Effector memory CD4-positive, alpha-beta T cell (primary cell): ENCODE measurements at regions not wholly inside any gene's neighbourhood (a gene's known extent, or its start where the extent isn't known, plus 50 kb on each side); places are given as distances from the start of the nearest gene placed in this dataset.
"Not testable (repeated sequence)": the region's sequence is repeated elsewhere in the genome, so short reads cannot be mapped to it uniquely, and the experiment has no call there.

Source experiments
- DNase-seq, 3 donors: peaks; one replicate each; pipeline ENCODE4 v3.0.0-alpha.2; 2020
- H3K27ac ChIP-seq: 2 replicates; pipeline ENCODE4 v1.7.0; 2013; ENCODE audit warnings: mild to moderate bottlenecking, low read length, moderate library complexity; ENCODE audit not compliant: insufficient read depth, poor library complexity, severe bottlenecking
- H3K27me3 ChIP-seq: replicated peaks from 2 replicates; pipeline ENCODE4 v1.7.0; 2013; ENCODE audit warnings: mild to moderate bottlenecking, low read length; ENCODE audit not compliant: insufficient read depth, control insufficient read depth, poor library complexity, severe bottlenecking
- H3K36me3 ChIP-seq: 2 replicates; pipeline ENCODE4 v1.7.0; 2013; ENCODE audit warnings: mild to moderate bottlenecking, low read length, moderate library complexity; ENCODE audit not compliant: control insufficient read depth, insufficient read depth
- H3K4me1 ChIP-seq: 2 replicates; pipeline ENCODE4 v1.7.0; 2013; ENCODE audit warnings: low read length, mild to moderate bottlenecking; ENCODE audit not compliant: control insufficient read depth, insufficient read depth, poor library complexity, severe bottlenecking
- H3K4me3 ChIP-seq: 2 replicates; pipeline ENCODE4 v1.7.0; 2013; ENCODE audit warnings: low read length, low read depth, mild to moderate bottlenecking; ENCODE audit not compliant: insufficient read depth, poor library complexity, severe bottlenecking
- H3K9me3 ChIP-seq: 2 replicates; pipeline ENCODE4 v1.7.0; 2013; ENCODE audit warnings: mild to moderate bottlenecking, low read length, moderate library complexity; ENCODE audit not compliant: control insufficient read depth

- H3K9me3 ChIP-seq, H3K27me3 ChIP-seq, H3K4me3 ChIP-seq, H3K27ac ChIP-seq, DNase-seq, H3K4me1 ChIP-seq, H3K36me3 ChIP-seq: not testable (repeated sequence)
These were observed 158.2 kb downstream of the GXYLT1 start for GRCh38 chr12:41986513-41986912.

GRCh38 chr12:41983856-41984255 lies 160.8 kb downstream of the GXYLT1 start:
- Histone ChIP-seq H3K27me3 (no peaks in the 10 kb centered on the region), H3K36me3 (no peaks in the 10 kb centered on the region), H3K4me1 (no peaks in the 10 kb centered on the region), H3K4me3 (no peak overlapping the region), H3K27ac (no peak overlapping the region), H3K9me3 (no peaks in the 10 kb centered on the region)
- no peak for DNase-seq

- no peaks in the 10 kb centered on the region for H3K27me3 ChIP-seq
- no peaks in the 10 kb centered on the region for H3K4me1 ChIP-seq
- DNase-seq: no peak
- no peaks in the 10 kb centered on the region for H3K9me3 ChIP-seq
- no peak overlapping the region for H3K27ac ChIP-seq
- no peaks in the 10 kb centered on the region for H3K36me3 ChIP-seq
- no peak overlapping the region for H3K4me3 ChIP-seq
These were observed 161.3 kb downstream of the GXYLT1 start for GRCh38 chr12:41983394-41983793.

- H3K4me3 ChIP-seq: no peak overlapping the region
- no peak for DNase-seq
- no peak overlapping the region for H3K27ac ChIP-seq
- H3K36me3 ChIP-seq: no peaks in the 10 kb centered on the region
- H3K4me1 ChIP-seq: no peaks in the 10 kb centered on the region
- no peaks in the 10 kb centered on the region for H3K9me3 ChIP-seq
- no peaks in the 10 kb centered on the region for H3K27me3 ChIP-seq
These were observed 162.9 kb downstream of the GXYLT1 start for GRCh38 chr12:41981758-41982157.

- H3K27me3 ChIP-seq: no peaks in the 10 kb centered on the region
- H3K27ac ChIP-seq: no peak overlapping the region
- DNase-seq: no peak
- H3K4me1 ChIP-seq: no peaks in the 10 kb centered on the region
- H3K36me3 ChIP-seq: no peaks in the 10 kb centered on the region
- no peaks in the 10 kb centered on the region for H3K9me3 ChIP-seq
- no peak overlapping the region for H3K4me3 ChIP-seq
These were observed 163.7 kb downstream of the GXYLT1 start for GRCh38 chr12:41981013-41981412.

- Histone ChIP-seq H3K27ac (no peak overlapping the region), H3K4me3 (no peak overlapping the region), H3K4me1 (no peaks in the 10 kb centered on the region), H3K27me3 (no peaks in the 10 kb centered on the region), H3K36me3 (no peaks in the 10 kb centered on the region), H3K9me3 (no peaks in the 10 kb centered on the region)
- no peak for DNase-seq
These were observed 164.3 kb downstream of the GXYLT1 start for GRCh38 chr12:41980390-41980789.

GRCh38 chr12:41979574-41979973 lies 165.1 kb downstream of the GXYLT1 start:
- Histone ChIP-seq H3K36me3 (no peaks in the 10 kb centered on the region), H3K9me3 (no peaks in the 10 kb centered on the region), H3K4me3 (no peak overlapping the region), H3K27me3 (no peaks in the 10 kb centered on the region), H3K27ac (no peak overlapping the region), H3K4me1 (no peaks in the 10 kb centered on the region)
- no peak for DNase-seq

- H3K4me3 ChIP-seq: no peak overlapping the region
- H3K9me3 ChIP-seq: no peaks in the 10 kb centered on the region
- no peaks in the 10 kb centered on the region for H3K36me3 ChIP-seq
- no peaks in the 10 kb centered on the region for H3K4me1 ChIP-seq
- H3K27ac ChIP-seq: no peak overlapping the region
- no peaks in the 10 kb centered on the region for H3K27me3 ChIP-seq
- DNase-seq: no peak
These were observed 172.1 kb downstream of the GXYLT1 start for GRCh38 chr12:41972598-41972997.

GRCh38 chr12:41972196-41972595 lies 172.5 kb downstream of the GXYLT1 start:
- DNase-seq: no peak
- H3K4me3 ChIP-seq: no peak overlapping the region
- H3K27me3 ChIP-seq: no peaks in the 10 kb centered on the region
- H3K36me3 ChIP-seq: no peaks in the 10 kb centered on the region
- H3K27ac ChIP-seq: no peak overlapping the region
- H3K9me3 ChIP-seq: no peaks in the 10 kb centered on the region
- H3K4me1 ChIP-seq: no peaks in the 10 kb centered on the region

- no peak overlapping the region for H3K27ac ChIP-seq
These were observed 173.9 kb downstream of the GXYLT1 start for GRCh38 chr12:41970744-41971143.

GRCh38 chr12:41968599-41968998 lies 176.1 kb downstream of the GXYLT1 start:
- DNase-seq: no peak
- Histone ChIP-seq H3K27me3 (no peaks in the 10 kb centered on the region), H3K9me3 (no peaks in the 10 kb centered on the region), H3K27ac (no peak overlapping the region), H3K4me3 (no peak overlapping the region), H3K4me1 (no peaks in the 10 kb centered on the region), H3K36me3 (no peaks in the 10 kb centered on the region)

More at GRCh38 chr12:41970744-41971143, 173.9 kb downstream of the GXYLT1 start:
- DNase-seq: no peak
- no peaks in the 10 kb centered on the region for H3K9me3 ChIP-seq
- H3K36me3 ChIP-seq: no peaks in the 10 kb centered on the region
- H3K4me3 ChIP-seq: no peak overlapping the region
- H3K27me3 ChIP-seq: no peaks in the 10 kb centered on the region
- no peaks in the 10 kb centered on the region for H3K4me1 ChIP-seq
